H1 (cell line): ENCODE measurements at regions not wholly inside any gene's neighbourhood (a gene's known extent, or its start where the extent isn't known, plus 50 kb on each side); places are given as distances from the start of the nearest gene placed in this dataset.

Experiments used
- CTCF ChIA-PET: fragments of 300-600 bp; sonication (Branson Sonifier 250); formaldehyde crosslinking; loops from one replicate; lab custom pipeline; 2021; ENCODE audit not compliant: partially characterized antibody; lab: Charles Lee
- POLR2A ChIA-PET: fragments of 300-600 bp; sonication (Branson Sonifier 250); formaldehyde crosslinking; loops from one replicate; lab custom pipeline; 2021; ENCODE audit warnings: inconsistent platforms; ENCODE audit not compliant: partially characterized antibody; lab: Charles Lee
- DNase-seq, 2 experiments: peaks; one replicate each; pipeline versions ENCODE4 v3.0.0 to v3.0.0-alpha.2; 2010 to 2022; ENCODE audit warnings: low spot score in 2 of 2, low read depth in 1 of 2, mixed read lengths in 1 of 2
- FAIRE-seq: peaks from 2 replicates; lab custom pipeline; 2011; peaks lifted over from hg19 to GRCh38; lab: Jason Lieb, UNC
- H2AFZ ChIP-seq: 2 replicates; pipeline ENCODE4 v1.8.1; 2012; ENCODE audit warnings: low read length, inconsistent platforms
- H2AK5ac ChIP-seq: 2 replicates; pipeline ENCODE4 v1.6.1; 2013; ENCODE audit warnings: low read depth, low read length
- H2BK120ac ChIP-seq: replicated peaks from 2 replicates; pipeline ENCODE3; 2013; ENCODE audit warnings: low read depth, low read length, inconsistent platforms
- H2BK12ac ChIP-seq: 2 replicates; pipeline ENCODE4 v1.6.1; 2013; ENCODE audit warnings: low read depth, low read length
- H2BK15ac ChIP-seq: 2 replicates; pipeline ENCODE4 v1.6.1; 2013; ENCODE audit warnings: low read length
- H2BK20ac ChIP-seq: 2 replicates; pipeline ENCODE4 v1.6.1; 2013; ENCODE audit warnings: low read length
- H2BK5ac ChIP-seq: 2 replicates; pipeline ENCODE4 v1.6.1; 2013; ENCODE audit warnings: low read depth, low read length
- H3K14ac ChIP-seq: 2 replicates; pipeline ENCODE4 v1.6.1; 2013; ENCODE audit warnings: inconsistent platforms; ENCODE audit not compliant: insufficient read length
- H3K18ac ChIP-seq: 2 replicates; pipeline ENCODE4 v1.6.1; 2013; ENCODE audit warnings: low read length; ENCODE audit errors: extremely low read depth
- H3K23ac ChIP-seq: 2 replicates; pipeline ENCODE4 v1.6.1; 2013; ENCODE audit warnings: inconsistent platforms; ENCODE audit not compliant: insufficient read length
- H3K23me2 ChIP-seq: 2 replicates; pipeline ENCODE4 v1.6.1; 2013; ENCODE audit warnings: low read depth, low read length
- H3K27ac ChIP-seq: 2 replicates; pipeline ENCODE4 v1.6.1; 2011; ENCODE audit warnings: low read depth, low read length, inconsistent platforms
- H3K27me3 ChIP-seq, 4 experiments: replicated peaks in 1 of 4; 1 replicate in 1 of 4; 2 replicates in 3 of 4; pipeline versions ENCODE4 v1.6.1 to v1.8.1; 2011 to 2013; ENCODE audit warnings: low read length in 3 of 4, mild to moderate bottlenecking in 3 of 4, inconsistent platforms in 2 of 4, mixed read lengths in 2 of 4, moderate library complexity in 1 of 4; ENCODE audit not compliant: control insufficient read depth in 3 of 4, insufficient read depth in 3 of 4; ENCODE audit errors: extremely low read depth in 1 of 4
- H3K36me3 ChIP-seq, 4 experiments: 2 replicates each; pipeline versions ENCODE4 v1.6.1 to v1.8.1; 2011 to 2013; ENCODE audit warnings: mild to moderate bottlenecking in 4 of 4, low read length in 3 of 4, moderate library complexity in 2 of 4, control low read depth in 1 of 4, inconsistent platforms in 1 of 4; ENCODE audit not compliant: insufficient read depth in 4 of 4, control insufficient read depth in 2 of 4
- H3K4ac ChIP-seq: replicated peaks from 2 replicates; pipeline ENCODE3; 2013; ENCODE audit warnings: low read length, low read depth, mixed read lengths, inconsistent platforms; ENCODE audit not compliant: insufficient read length
- H3K4me1 ChIP-seq, 4 experiments: replicated peaks in 1 of 4; 1 replicate in 1 of 4; 2 replicates in 3 of 4; pipeline versions ENCODE4 v1.6.1 to v1.8.1; 2011 to 2013; ENCODE audit warnings: low read length in 3 of 4, inconsistent platforms in 2 of 4, mixed read lengths in 1 of 4; ENCODE audit not compliant: insufficient read depth in 4 of 4, control insufficient read depth in 3 of 4
- H3K4me2 ChIP-seq, 2 experiments: 2 replicates each; pipeline versions ENCODE4 v1.6.1 to v1.8.1; 2011 to 2013; ENCODE audit warnings: low read depth in 2 of 2, low read length in 2 of 2, control low read depth in 1 of 2, inconsistent platforms in 1 of 2, mild to moderate bottlenecking in 1 of 2; ENCODE audit not compliant: insufficient read depth in 1 of 2
- H3K4me3 ChIP-seq, 4 experiments: fragments of 200-600, 300-600 bp in 1 of 4; sonication (generic), shearing (Covaris generic), sonication (Bioruptor Twin) in 1 of 4; 2 replicates each; pipeline versions ENCODE4 v1.5.1 to v1.8.1; 2011 to 2016; ENCODE audit warnings: low read length in 4 of 4, low read depth in 3 of 4, control low read depth in 2 of 4, inconsistent platforms in 2 of 4, mild to moderate bottlenecking in 2 of 4, mixed read lengths in 1 of 4, moderate library complexity in 1 of 4; ENCODE audit not compliant: insufficient read depth in 2 of 4; ENCODE audit errors: extremely low read depth in 1 of 4
- H3K56ac ChIP-seq: replicated peaks from 2 replicates; pipeline ENCODE3; 2013; ENCODE audit warnings: low read depth, mild to moderate bottlenecking, mixed read lengths, low read length, inconsistent platforms; ENCODE audit not compliant: insufficient read length
- H3K79me1 ChIP-seq: 2 replicates; pipeline ENCODE4 v1.6.1; 2013; ENCODE audit warnings: low read depth, low read length, control low read depth
- H3K79me2 ChIP-seq, 2 experiments: 2 replicates each; pipeline versions ENCODE4 v1.6.1 to v1.8.1; 2012 to 2013; ENCODE audit warnings: low read length in 2 of 2, mild to moderate bottlenecking in 2 of 2, inconsistent platforms in 1 of 2; ENCODE audit not compliant: insufficient read depth in 2 of 2, control insufficient read depth in 1 of 2
- H3K9ac ChIP-seq, 4 experiments: replicated peaks in 1 of 4; 1 replicate in 1 of 4; 2 replicates in 3 of 4; pipeline versions ENCODE4 v1.6.1 to v1.8.1; 2011 to 2013; ENCODE audit warnings: low read depth in 3 of 4, low read length in 3 of 4, control low read depth in 2 of 4, mild to moderate bottlenecking in 2 of 4, moderate library complexity in 2 of 4, inconsistent platforms in 1 of 4; ENCODE audit errors: extremely low read depth in 1 of 4
- H3K9me3 ChIP-seq, 2 experiments: 2 replicates each; pipeline versions ENCODE4 v1.6.1 to v1.8.1; 2012 to 2013; ENCODE audit warnings: mild to moderate bottlenecking in 2 of 2, moderate library complexity in 2 of 2, control low read depth in 1 of 2, inconsistent platforms in 1 of 2, low read depth in 1 of 2, low read length in 1 of 2, mixed read lengths in 1 of 2; ENCODE audit not compliant: insufficient read depth in 2 of 2
- H4K20me1 ChIP-seq, 2 experiments: replicated peaks in 1 of 2; 2 replicates each; pipeline versions ENCODE3 to v1.8.1; 2011 to 2013; ENCODE audit warnings: inconsistent platforms in 2 of 2, low read length in 2 of 2, mild to moderate bottlenecking in 1 of 2; ENCODE audit not compliant: insufficient read depth in 2 of 2, control insufficient read depth in 1 of 2
- H4K5ac ChIP-seq: 2 replicates; pipeline ENCODE4 v1.6.1; 2013; ENCODE audit warnings: low read length, low read depth, mixed read lengths, inconsistent platforms; ENCODE audit not compliant: insufficient read length
- H4K8ac ChIP-seq: 2 replicates; pipeline ENCODE4 v1.8.0; 2013; ENCODE audit warnings: mild to moderate bottlenecking, moderate library complexity, low read length, inconsistent platforms; ENCODE audit not compliant: insufficient read depth; ENCODE audit errors: extremely low read depth
- H4K91ac ChIP-seq: replicated peaks from 2 replicates; pipeline ENCODE3; 2013; ENCODE audit warnings: low read length, mixed read lengths, inconsistent platforms; ENCODE audit not compliant: insufficient read length
- ATF2 ChIP-seq: IDR thresholded peaks from 2 replicates; pipeline ENCODE4 v1.6.1; 2012; ENCODE audit warnings: low read length, inconsistent platforms
- CEBPB ChIP-seq: IDR thresholded peaks from 2 replicates; pipeline ENCODE4 v1.6.1; 2012; ENCODE audit warnings: low read depth, low read length
- CHD1 ChIP-seq: IDR thresholded peaks from 2 replicates; pipeline ENCODE4 v1.6.1; 2012; ENCODE audit warnings: low read depth, low read length, improper control_type of control experiment
- CHD2 ChIP-seq: IDR thresholded peaks from 2 replicates; pipeline ENCODE4 v1.6.1; 2012; ENCODE audit warnings: low read length, improper control_type of control experiment
- POLR2AphosphoS5 ChIP-seq: IDR thresholded peaks from 2 replicates; pipeline ENCODE4 v1.6.1; 2011; ENCODE audit warnings: low read depth, low read length
- TAF7 ChIP-seq: optimal IDR thresholded peaks from 2 replicates; pipeline ENCODE3; 2011; ENCODE audit warnings: low read depth, mild to moderate bottlenecking, inconsistent platforms, low read length, moderate library complexity, borderline replicate concordance
- TCF12 ChIP-seq: IDR thresholded peaks from 2 replicates; pipeline ENCODE4 v1.6.1; 2011; ENCODE audit warnings: low read depth, mild to moderate bottlenecking, low read length
- WGBS, 2 experiments: shearing (Covaris generic) in 1 of 2; methylation state at CpG; one replicate each; pipeline versions ENCODE4 v1.1.6 to v1.1.7; 2013 to 2015; ENCODE audit warnings: low lambda C conversion rate in 2 of 2, mixed read lengths in 2 of 2, inconsistent platforms in 1 of 2, low coverage in 1 of 2, missing lambda C conversion rate in 1 of 2; ENCODE audit not compliant: insufficient replicate concordance in 2 of 2, insufficient coverage in 1 of 2, insufficient read length in 1 of 2; ENCODE audit errors: extremely low coverage in 1 of 2, missing lambda C conversion rate in 1 of 2; 5-methylcytosine and 5-hydroxymethylcytosine counted together

- no peak for FAIRE-seq
- H2BK5ac ChIP-seq, result no peak overlapping the region
- no peaks in the 10 kb centered on the region for H3K79me2 ChIP-seq
- H4K91ac ChIP-seq, result no peak overlapping the region
- H2AFZ ChIP-seq, result no peak overlapping the region
- H3K36me3 ChIP-seq, result no peaks in the 10 kb centered on the region
- no peak for DNase-seq
- no peak overlapping the region for H3K4me2 ChIP-seq
- H4K8ac ChIP-seq, result no peak overlapping the region
- CTCF ChIA-PET, result interaction anchor here (0.8 to 7.1 kb wide), 3 partner anchors 10 to 662 kb away, joined by 3 to 66 read pairs (median 5); no protein-coding TSS in a partner anchor
- H3K23ac ChIP-seq, result no peak overlapping the region
- H3K4ac ChIP-seq, result no peak overlapping the region
- 98% methylated on average over 7 of the region's 7 CpGs; no CpG with 5 or more reads in 1 of the 2 experiments for WGBS, 2 experiments
- no peaks in the 10 kb centered on the region for H3K9me3 ChIP-seq
- H2BK12ac ChIP-seq, result no peak overlapping the region
- no peak overlapping the region for H3K4me3 ChIP-seq
- no peak overlapping the region for H2BK15ac ChIP-seq
- H3K56ac ChIP-seq, result no peak overlapping the region
- H2AK5ac ChIP-seq, result no peak overlapping the region
- no peak overlapping the region for H3K18ac ChIP-seq
- no peak overlapping the region for H3K14ac ChIP-seq
- POLR2A ChIA-PET, result no interaction called here
- no peak overlapping the region for H3K27ac ChIP-seq
- H3K79me1 ChIP-seq, result no peaks in the 10 kb centered on the region
- TF ChIP-seq POLR2AphosphoS5, result no peak
- TF ChIP-seq CHD2, result no peak
- no peak for TF ChIP-seq CEBPB
- no peak for TF ChIP-seq ATF2
- no peak for TF ChIP-seq TAF7
- TF ChIP-seq TCF12, result no peak
- no peak for TF ChIP-seq CHD1
- H3K27me3 ChIP-seq, result no peaks in the 10 kb centered on the region; a peak in 1 of 7 replicates
- H3K4me1 ChIP-seq, result no peaks in the 10 kb centered on the region
- peaks cover 0 to 2% of the 10 kb centered on the region in 2 experiments for H4K20me1 ChIP-seq
- no peak overlapping the region for H3K9ac ChIP-seq
- H2BK20ac ChIP-seq, result no peak overlapping the region
- H2BK120ac ChIP-seq, result no peak overlapping the region
- no peak overlapping the region for H4K5ac ChIP-seq
- H3K23me2 ChIP-seq, result peaks cover 7% of the 10 kb centered on the region; the same call in 1 of the 2 replicates
Measured at GRCh38 chr15:98438907-98439306, 209.4 kb upstream of the IGF1R start.
